ENCODE measurements at regions not wholly inside any gene's neighbourhood (a gene's known extent, or its start where the extent isn't known, plus 50 kb on each side); places are given as distances from the start of the nearest gene placed in this dataset.

GRCh38 chr4:165563851-165564250 is 185.0 kb downstream of the CPE start:
- no peak for TF ChIP-seq CTCF (IDR thresholded peaks at IDR 0.05)
- no peak for TF ChIP-seq EZH2phosphoT487 (IDR thresholded peaks at IDR 0.05)
